PC-3 (cell line): ENCODE measurements at regions not wholly inside any gene's neighbourhood (a gene's known extent, or its start where the extent isn't known, plus 50 kb on each side); places are given as distances from the start of the nearest gene placed in this dataset.

ENCODE experiments used
- ATAC-seq: fragments of 200-7000 bp; cut with Tn5 transposase; 2 replicates; pipeline ENCODE4 v1.9.1; 2020; ENCODE audit warnings: mild to moderate bottlenecking, moderate library complexity
- BruUV-seq: library from RNA; stranded (reverse); fragments of 400-500 nt; replicated peaks from 2 replicates; lab custom pipeline; 2021; lab: Mats Ljungman, UMichigan
- CTCF ChIA-PET: fragments of 300-600 bp; sonication (Branson Sonifier 250); formaldehyde crosslinking; loops from one replicate; lab custom pipeline; 2022; ENCODE audit warnings: antibody characterized with exemption; lab: Charles Lee
- POLR2A ChIA-PET: fragments of 300-600 bp; sonication (Branson Sonifier 250); formaldehyde crosslinking; loops from one replicate; lab custom pipeline; 2022; ENCODE audit warnings: antibody characterized with exemption; ENCODE audit not compliant: unreplicated experiment; lab: Charles Lee
- DNase-seq: peaks from one replicate; pipeline ENCODE4 v3.0.0-alpha.2; 2015
- H2AFZ ChIP-seq: fragments of 300-600 bp; sonication (generic); 2 replicates; pipeline ENCODE4 v1.6.0; 2016; ENCODE audit warnings: antibody characterized with exemption, low read length
- H3F3A ChIP-seq: fragments of 300-600 bp; sonication (generic); one replicate; pipeline ENCODE4 v1.6.0; 2017; ENCODE audit warnings: antibody characterized with exemption, low read length, control low read depth, mild to moderate bottlenecking; ENCODE audit not compliant: unreplicated experiment
- H3K27ac ChIP-seq: fragments of 300-600 bp; sonication (generic); 2 replicates; pipeline ENCODE4 v1.5.1; 2016; ENCODE audit warnings: mild to moderate bottlenecking, low read length
- H3K27me3 ChIP-seq: fragments of 300-600 bp; sonication (generic); 2 replicates; pipeline ENCODE4 v1.6.1; 2016; ENCODE audit warnings: low read length, mixed read lengths
- H3K36me3 ChIP-seq: fragments of 300-600 bp; sonication (generic); 2 replicates; pipeline ENCODE4 v1.6.1; 2016; ENCODE audit warnings: low read depth, mixed run types, low read length, mixed read lengths
- H3K4me1 ChIP-seq: fragments of 300-600 bp; sonication (generic); 2 replicates; pipeline ENCODE4 v1.5.1; 2016; ENCODE audit warnings: low read length; ENCODE audit not compliant: insufficient read depth
- H3K4me2 ChIP-seq: fragments of 300-600 bp; sonication (generic); 2 replicates; pipeline ENCODE4 v1.6.0; 2016; ENCODE audit warnings: low read length
- H3K4me3 ChIP-seq: fragments of 300-600 bp; sonication (generic); 2 replicates; pipeline ENCODE4 v1.5.1; 2016; ENCODE audit warnings: mild to moderate bottlenecking, low read length, mixed read lengths
- H3K79me2 ChIP-seq: fragments of 300-600 bp; sonication (generic); 2 replicates; pipeline ENCODE4 v1.6.1; 2017; ENCODE audit warnings: low read length, mixed read lengths
- H3K9ac ChIP-seq: fragments of 300-600 bp; sonication (generic); 2 replicates; pipeline ENCODE4 v1.6.0; 2016; ENCODE audit warnings: mild to moderate bottlenecking, low read length
- H3K9me2 ChIP-seq: fragments of 300-600 bp; sonication (generic); replicated peaks from 2 replicates; pipeline ENCODE4 v1.6.1; 2016; ENCODE audit warnings: mixed run types, low read length, mixed read lengths
- H3K9me3 ChIP-seq: fragments of 300-600 bp; sonication (generic); 2 replicates; pipeline ENCODE4 v1.6.1; 2016; ENCODE audit warnings: low read length, mixed read lengths
- H4K20me1 ChIP-seq: fragments of 300-600 bp; sonication (generic); 2 replicates; pipeline ENCODE4 v1.6.1; 2016; ENCODE audit warnings: low read length, mixed read lengths
- EZH2 ChIP-seq: fragments of 300-600 bp; sonication (generic); IDR thresholded peaks from one replicate; pipeline ENCODE4 v1.6.1; 2017; ENCODE audit warnings: antibody characterized with exemption, mild to moderate bottlenecking, low read length; ENCODE audit not compliant: unreplicated experiment
- EZH2phosphoT487 ChIP-seq: fragments of 300-600 bp; sonication (generic); IDR thresholded peaks from 2 replicates; pipeline ENCODE4 v1.6.1; 2018; ENCODE audit warnings: mild to moderate bottlenecking, antibody characterized with exemption, low read length, borderline replicate concordance
- intact Hi-C: fragments of 100-400 bp; cut with micrococcal nuclease; formaldehyde crosslinking; loops from 2 replicates; pipeline ENCODE4 v1.9.0; 2023
- TF ChIP-seq, protein P1 (sequence below): fragments of 300-600 bp; sonication (generic); conservative IDR thresholded peaks from 2 replicates; pipeline ENCODE4 v1.5.1; 2017; ENCODE audit warnings: antibody characterized with exemption, low read depth, mild to moderate bottlenecking, low read length

DNA sequence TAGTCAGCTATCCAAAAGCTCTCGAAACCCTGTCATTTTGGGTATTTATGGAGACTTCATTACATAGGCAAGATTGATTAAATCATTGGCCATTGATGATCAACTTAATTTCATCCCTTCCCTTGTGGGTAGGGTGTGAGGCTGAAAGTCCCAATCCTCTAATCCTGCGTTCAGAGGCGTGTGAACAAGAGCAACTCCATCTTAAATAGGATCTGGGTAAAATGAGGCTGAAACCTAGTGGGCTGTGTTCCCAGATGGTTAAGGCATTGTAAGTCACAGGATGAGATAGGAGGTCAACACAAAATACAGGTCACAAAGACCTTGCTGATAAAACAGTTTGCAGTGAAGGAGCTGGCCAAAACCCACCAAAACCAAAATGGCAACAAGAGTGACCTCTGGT is 641.7 kb upstream of the GJE1 start:
- TF ChIP-seq EZH2phosphoT487 (no peak), EZH2 (no peak)
- TF ChIP-seq, protein P1, sequence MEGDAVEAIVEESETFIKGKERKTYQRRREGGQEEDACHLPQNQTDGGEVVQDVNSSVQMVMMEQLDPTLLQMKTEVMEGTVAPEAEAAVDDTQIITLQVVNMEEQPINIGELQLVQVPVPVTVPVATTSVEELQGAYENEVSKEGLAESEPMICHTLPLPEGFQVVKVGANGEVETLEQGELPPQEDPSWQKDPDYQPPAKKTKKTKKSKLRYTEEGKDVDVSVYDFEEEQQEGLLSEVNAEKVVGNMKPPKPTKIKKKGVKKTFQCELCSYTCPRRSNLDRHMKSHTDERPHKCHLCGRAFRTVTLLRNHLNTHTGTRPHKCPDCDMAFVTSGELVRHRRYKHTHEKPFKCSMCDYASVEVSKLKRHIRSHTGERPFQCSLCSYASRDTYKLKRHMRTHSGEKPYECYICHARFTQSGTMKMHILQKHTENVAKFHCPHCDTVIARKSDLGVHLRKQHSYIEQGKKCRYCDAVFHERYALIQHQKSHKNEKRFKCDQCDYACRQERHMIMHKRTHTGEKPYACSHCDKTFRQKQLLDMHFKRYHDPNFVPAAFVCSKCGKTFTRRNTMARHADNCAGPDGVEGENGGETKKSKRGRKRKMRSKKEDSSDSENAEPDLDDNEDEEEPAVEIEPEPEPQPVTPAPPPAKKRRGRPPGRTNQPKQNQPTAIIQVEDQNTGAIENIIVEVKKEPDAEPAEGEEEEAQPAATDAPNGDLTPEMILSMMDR: no peak
- ChIA-PET POLR2A (no interaction called here), CTCF (no interaction called here)
- Histone ChIP-seq H3K4me3 (no peak overlapping the region), H3K9me2 (no peaks in the 10 kb centered on the region), H4K20me1 (no peaks in the 10 kb centered on the region), H3F3A (no peaks in the 10 kb centered on the region), H3K9ac (no peak overlapping the region), H3K79me2 (no peaks in the 10 kb centered on the region), H3K4me1 (no peaks in the 10 kb centered on the region), H3K27me3 (no peaks in the 10 kb centered on the region), H3K36me3 (no peaks in the 10 kb centered on the region), H3K27ac (no peak overlapping the region), H2AFZ (no peak overlapping the region), H3K4me2 (no peak overlapping the region), H3K9me3 (no peaks in the 10 kb centered on the region)
- intact Hi-C loops: no loop called here
- BruUV-seq: no TSS peak
- ATAC-seq (no peak), DNase-seq (no peak)

DNA sequence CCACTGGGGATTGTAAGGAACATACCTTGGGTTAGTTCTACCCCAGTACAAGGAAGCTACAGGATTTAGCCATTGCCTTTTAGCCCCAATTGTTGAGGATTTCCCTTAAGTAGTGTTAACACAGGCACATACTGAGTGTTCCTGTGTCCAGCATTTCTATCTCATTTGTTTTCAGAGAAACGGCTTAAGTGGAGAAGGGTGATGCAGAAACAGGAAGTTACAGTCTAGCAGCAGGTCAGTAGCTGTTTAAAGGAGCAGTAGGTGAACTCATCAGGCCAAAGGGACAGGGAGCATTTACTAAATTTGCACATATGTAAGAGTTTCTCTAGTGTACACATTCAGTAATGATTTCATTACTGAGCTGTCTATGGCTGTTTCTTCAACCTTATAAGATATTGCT is 644.2 kb upstream of the GJE1 start:
- no peaks in the 10 kb centered on the region for H4K20me1 ChIP-seq
- peak overlapping the region; percentile 64 for H2AFZ ChIP-seq
- CTCF ChIA-PET: no interaction called here
- H3K79me2 ChIP-seq: no peaks in the 10 kb centered on the region
- H3F3A ChIP-seq: no peaks in the 10 kb centered on the region
- H3K4me2 ChIP-seq: no peak overlapping the region
- no peaks in the 10 kb centered on the region for H3K27me3 ChIP-seq
- no TSS peak for BruUV-seq
- ATAC-seq (no peak), DNase-seq (no peak)
- POLR2A ChIA-PET: no interaction called here
- intact Hi-C loops: no loop called here
- H3K4me1 ChIP-seq: peaks cover 10% of the 10 kb centered on the region
- no peaks in the 10 kb centered on the region for H3K36me3 ChIP-seq
- H3K4me3 ChIP-seq: no peak overlapping the region
- H3K9me3 ChIP-seq: no peaks in the 10 kb centered on the region
- no peak overlapping the region for H3K27ac ChIP-seq
- TF ChIP-seq EZH2: no peak
- TF ChIP-seq, protein P1: no peak
- no peak for TF ChIP-seq EZH2phosphoT487
- H3K9ac ChIP-seq: no peak overlapping the region
- H3K9me2 ChIP-seq: no peaks in the 10 kb centered on the region

DNA sequence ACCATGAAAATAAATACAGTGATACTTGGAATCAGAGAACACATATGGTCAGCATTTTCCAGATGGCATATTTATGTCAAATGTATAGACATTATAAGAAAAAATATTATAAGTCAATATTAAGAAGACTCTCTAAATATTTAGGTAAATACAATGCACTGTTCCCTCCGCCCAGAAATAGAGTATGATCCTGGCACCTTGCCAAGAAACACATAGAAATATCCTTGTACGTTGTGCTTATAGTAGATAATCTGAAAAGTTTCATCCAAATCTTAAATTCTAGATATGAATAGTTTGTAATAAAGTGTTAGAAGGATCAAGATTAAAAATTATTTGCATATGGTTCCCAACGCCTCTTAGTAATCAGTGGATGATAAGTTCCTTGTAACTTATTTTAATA is 645.8 kb upstream of the GJE1 start:
- Histone ChIP-seq H3K27ac (no peak overlapping the region), H2AFZ (no peak overlapping the region), H3K4me3 (no peak overlapping the region), H3K36me3 (no peaks in the 10 kb centered on the region), H3K79me2 (no peaks in the 10 kb centered on the region), H3K4me1 (peaks cover 19% of the 10 kb centered on the region), H3K27me3 (no peaks in the 10 kb centered on the region), H3K9me2 (no peaks in the 10 kb centered on the region), H3K4me2 (no peak overlapping the region), H4K20me1 (no peaks in the 10 kb centered on the region), H3F3A (no peaks in the 10 kb centered on the region), H3K9me3 (no peaks in the 10 kb centered on the region), H3K9ac (no peak overlapping the region)
- CTCF ChIA-PET: no interaction called here
- TF ChIP-seq EZH2phosphoT487: no peak
- TF ChIP-seq, protein P1: no peak
- no peak for TF ChIP-seq EZH2
- POLR2A ChIA-PET: no interaction called here
- ATAC-seq (no peak), DNase-seq (no peak)
- intact Hi-C loops: no loop called here
- BruUV-seq: no TSS peak
